CD4-positive, alpha-beta T cell treated with Interleukin-4 for 4 hours (primary cell): ENCODE measurements at regions not wholly inside any gene's neighbourhood (a gene's known extent, or its start where the extent isn't known, plus 50 kb on each side); places are given as distances from the start of the nearest gene placed in this dataset.

Source experiments
- DNase-seq: peaks from one replicate; pipeline ENCODE4 v3.0.0-alpha.2; 2020

DNA sequence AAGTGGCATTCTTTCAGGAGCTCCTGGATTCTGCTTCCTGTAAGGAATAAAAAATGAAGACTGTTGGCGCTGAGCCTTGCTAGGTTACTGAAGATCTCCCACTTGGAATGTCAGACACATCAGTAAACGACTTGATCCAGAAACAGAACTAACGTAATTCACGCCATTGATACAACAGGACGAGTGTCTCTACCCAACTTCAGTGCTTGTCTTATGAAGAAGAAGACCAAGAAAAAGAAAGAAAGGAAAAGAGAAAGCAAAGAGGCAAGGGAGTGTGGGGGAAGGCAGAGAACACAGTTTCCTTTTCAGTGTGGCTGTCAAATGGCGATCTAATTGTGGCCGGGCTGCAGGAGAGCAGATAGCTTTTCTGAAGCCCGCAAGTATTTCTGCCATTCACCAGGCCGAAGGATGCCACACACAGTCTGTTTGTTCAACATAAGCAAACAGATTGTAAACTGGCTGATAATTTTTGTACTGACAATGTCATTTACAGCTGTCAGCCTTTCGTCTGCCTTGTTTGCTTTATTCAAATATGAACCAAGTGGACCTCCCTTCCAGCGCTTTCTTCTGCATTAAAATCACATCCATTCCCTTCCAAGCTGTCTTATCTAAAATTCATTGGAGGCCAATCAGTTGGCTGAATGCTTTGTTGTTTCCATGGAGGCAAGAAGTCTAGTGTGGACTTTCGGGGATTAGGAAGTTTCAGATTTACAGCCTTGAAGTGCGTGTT, 180.6 kb downstream of the FOXA2 start:
- no peak for DNase-seq

DNA sequence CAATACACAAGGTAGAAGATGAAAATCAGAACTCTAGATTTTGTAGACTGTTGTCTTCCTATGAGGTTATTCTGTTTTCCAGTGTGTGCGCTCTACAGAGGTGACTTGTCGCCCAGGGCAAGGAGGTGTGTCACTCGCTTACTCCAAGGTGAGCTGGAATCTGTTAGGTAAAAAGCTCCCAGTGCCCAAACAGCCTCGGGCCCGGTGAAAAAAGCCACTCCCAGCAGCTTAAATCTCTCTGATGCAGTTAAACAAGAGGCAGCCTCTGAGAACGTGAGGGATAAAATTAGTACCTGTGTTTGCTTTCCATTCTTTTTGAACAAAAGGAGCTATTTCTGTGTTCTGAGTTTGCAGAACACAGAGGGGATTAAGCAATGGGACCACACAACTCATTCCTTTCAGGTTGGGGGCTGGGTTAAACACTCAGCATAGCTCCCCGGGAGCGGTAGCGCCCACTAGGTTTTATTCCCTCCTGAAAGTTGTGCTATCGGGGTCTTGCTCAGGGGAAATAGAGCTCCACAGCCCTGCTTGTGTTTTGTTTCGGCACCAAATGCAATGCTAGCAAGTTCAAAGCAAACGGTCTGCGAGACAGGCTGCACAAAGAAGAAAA, 181.2 kb downstream of the FOXA2 start:
- DNase-seq = no peak

GRCh38 chr20:22402550-22402949, 181.8 kb downstream of the FOXA2 start:
- no peak for DNase-seq

GRCh38 chr20:22400440-22400839, 183.9 kb downstream of the FOXA2 start:
- DNase-seq = no peak

DNA sequence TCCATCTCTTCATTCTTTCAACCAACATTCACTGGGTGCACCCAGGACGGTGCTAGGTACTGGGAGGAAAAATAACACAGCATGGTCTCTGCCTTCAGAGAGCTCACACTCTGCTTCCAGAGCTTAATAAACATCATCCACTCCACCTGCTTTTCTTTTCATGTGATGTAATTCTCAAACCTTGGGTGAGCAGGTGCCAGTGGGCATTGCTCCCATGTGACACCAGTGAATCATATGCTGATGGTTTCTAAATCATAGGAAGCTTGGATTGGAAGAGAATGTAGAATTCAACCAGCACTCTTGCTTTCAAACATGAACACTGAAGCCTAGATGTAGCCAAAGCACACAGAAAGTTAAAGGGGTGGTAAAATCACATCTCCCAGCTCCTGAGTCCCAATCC, 189.8 kb downstream of the FOXA2 start:
- DNase-seq = no peak

- DNase-seq = no peak
Measured at GRCh38 chr20:22390543-22390903, 193.8 kb downstream of the FOXA2 start.

DNA sequence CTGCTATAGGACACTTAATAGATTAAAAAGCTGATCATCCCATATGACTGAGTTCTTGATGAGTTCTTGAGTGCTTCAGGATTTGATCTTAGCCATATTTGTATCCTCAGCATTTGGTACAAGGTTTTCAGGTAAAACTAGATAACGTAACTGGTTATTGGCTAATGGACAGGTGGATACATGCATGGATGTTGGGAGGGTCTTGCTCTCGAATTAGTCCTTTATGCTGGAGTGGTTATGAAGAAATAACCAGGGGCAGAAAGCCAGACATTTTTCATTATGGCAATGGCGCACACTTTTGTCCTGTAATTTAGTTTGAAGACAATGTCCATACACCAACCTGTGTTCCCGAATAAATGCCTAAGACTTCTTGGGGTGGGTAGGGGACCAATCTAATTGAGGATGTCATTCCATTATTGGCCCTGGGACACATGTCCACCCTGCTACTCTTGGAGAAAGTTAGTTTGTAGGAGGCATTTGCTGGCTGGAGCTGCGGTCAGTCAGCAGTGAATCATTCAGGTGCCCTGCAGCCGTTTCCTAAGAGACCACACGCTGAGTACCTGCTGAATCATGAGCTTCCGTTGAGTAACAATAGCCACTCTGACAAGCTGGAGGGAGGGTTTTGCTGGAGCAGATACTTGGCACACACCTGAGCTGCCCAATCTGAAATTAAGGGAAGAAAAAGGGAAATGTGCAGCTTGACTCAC, 194.4 kb downstream of the FOXA2 start:
- no peak for DNase-seq

DNA sequence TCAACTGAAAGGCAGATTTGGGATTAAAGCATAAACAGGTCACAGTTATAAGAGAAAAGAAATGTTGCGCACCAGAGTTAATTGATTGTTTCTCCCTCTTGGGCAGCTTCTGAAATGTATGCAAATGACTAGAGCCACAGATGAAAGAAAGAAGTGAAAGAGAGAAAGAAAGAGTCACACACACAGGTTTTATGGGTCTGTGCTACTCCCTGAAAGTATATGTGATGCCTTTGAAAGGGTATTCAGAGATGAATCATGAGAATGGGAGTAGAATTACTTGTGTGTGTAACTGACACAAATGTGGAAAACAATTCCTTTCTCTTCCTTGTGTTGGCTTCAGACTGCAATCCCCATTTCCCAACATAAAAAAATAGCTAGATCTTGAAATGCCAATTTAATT, 196.9 kb downstream of the FOXA2 start:
- no peak for DNase-seq

DNA sequence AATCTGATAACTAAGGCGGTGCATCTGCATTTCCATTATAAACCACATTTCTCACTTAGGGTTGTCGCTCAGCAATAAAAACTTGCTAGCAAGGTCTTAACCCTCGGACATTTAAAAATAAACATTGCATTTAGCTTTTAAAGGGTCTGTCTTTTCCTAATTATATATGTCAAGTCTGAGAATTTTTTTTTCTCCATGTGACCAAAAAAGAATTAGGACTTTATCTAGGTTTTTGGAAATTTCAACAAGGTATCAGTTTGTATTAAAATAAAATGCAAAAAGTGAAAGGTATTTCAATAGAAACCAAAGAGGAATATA, 198.1 kb downstream of the FOXA2 start:
- DNase-seq = no peak

DNA sequence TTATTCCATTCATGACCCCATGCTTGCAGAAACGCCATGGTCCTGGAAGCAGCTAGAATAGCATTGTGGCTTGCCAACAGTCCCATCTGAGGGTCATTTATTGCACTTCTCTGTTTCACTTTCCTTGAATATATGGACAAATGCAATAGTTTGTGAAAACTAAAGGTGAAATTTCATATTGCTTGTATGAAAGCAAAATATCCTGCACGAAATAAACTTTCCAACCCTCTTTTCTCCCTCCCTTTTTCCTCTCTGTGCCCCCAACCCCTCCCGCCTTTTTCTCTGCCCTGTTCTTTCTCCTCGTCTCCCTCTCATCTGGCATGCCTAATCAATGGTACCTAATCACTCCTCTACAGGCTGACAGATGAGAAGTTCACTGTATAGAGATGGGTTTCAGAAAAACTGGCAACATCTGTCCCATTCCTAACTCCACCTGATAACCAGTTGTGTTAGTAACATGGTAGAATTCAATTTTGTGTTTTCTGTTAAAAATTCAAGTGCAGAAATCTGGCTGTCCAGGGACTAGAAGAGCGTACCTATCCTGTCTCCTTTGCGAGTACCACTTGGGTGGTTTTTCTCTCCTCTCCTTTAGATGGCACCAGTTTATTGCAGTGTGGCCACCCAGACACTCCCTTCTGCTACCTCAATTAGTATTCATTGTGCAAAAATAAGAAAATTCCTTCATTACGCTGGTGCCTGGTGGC, 198.6 kb downstream of the FOXA2 start:
- DNase-seq = no peak

DNA sequence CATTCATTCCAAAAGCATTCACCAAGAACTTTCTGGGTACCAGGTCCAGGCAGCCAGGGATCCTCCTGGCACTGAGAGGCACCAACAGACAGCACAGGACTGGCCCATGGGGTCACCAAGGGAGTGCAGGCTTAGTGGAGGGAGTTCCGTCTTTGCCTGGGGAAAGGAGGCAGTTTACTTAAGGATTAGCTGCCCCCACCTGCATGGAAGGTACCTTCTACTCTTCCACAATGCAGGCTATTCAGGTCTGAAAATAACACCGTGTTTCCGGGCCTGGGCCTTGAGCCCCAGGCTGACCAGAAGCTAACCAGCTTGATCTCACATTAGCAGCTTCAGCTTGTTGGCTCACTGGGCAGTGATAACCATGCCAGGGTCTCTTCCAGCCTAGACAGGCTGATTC, 199.4 kb downstream of the FOXA2 start:
- DNase-seq = no peak

GRCh38 chr20:22383156-22383555, 201.2 kb downstream of the FOXA2 start:
- DNase-seq = no peak

DNA sequence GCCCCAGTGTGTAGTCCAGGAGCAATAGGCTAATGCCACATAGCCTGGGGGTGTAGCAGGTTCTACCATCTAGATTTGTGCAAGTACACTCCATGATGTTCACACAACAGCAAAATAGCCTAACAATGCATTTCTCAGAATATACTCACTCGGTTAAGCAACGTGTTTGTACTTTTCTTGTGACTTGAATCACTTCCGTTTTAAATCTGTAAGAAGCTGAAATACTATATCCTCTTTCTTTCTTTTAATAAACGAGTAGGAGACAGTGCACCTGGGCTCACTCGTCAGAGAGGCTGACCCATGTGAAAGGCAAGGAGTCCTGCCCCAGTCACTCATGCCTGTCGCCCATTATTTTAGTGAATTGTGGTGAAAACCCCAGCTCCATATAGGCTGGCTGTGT, 201.6 kb downstream of the FOXA2 start:
- DNase-seq = no peak

- no peak for DNase-seq
Measured at GRCh38 chr20:22381812-22382416, 202.5 kb downstream of the FOXA2 start.

DNA sequence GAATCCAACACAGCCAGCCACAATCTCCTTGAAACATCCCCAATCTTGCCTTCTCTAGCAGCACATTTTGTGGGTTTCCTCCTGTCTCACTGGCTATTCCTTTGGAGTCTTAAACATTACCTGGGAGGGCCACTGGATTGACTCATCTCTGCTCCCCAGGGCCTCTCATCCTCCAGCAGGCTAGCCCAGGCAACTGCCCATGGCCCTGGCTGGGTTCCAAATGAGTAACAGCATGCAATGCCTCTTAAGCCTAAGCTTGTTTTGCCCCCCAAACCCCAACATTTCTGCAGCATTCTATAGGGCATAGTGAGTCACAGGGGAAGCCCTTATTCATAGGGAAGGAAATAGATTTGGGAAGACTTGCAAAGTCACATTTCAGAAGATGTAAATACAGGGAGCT, 204.9 kb downstream of the FOXA2 start:
- DNase-seq = no peak

- DNase-seq = no peak
Measured at GRCh38 chr20:22374678-22375590, 209.4 kb downstream of the FOXA2 start.

DNA sequence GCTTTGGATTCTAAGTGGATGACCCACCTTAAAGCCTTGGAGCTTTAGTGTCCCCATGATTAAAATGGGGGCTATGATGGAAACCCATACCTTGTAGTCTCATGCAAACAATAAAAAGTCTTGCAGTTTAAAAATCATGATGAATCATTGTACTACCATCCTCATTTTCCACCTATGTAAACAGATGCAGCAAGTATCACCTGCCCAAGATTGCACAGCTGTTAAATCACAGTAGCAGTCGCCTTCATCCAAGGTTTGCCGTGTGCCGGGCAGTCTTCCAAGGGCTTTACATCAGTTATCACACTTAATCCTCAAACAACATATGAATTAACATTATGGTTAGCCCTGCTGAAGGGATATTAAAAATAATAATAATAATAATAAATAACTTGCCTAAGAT, 210.3 kb downstream of the FOXA2 start:
- DNase-seq = no peak

GRCh38 chr20:22373164-22373895, 211.0 kb downstream of the FOXA2 start:
- no peak for DNase-seq

DNA sequence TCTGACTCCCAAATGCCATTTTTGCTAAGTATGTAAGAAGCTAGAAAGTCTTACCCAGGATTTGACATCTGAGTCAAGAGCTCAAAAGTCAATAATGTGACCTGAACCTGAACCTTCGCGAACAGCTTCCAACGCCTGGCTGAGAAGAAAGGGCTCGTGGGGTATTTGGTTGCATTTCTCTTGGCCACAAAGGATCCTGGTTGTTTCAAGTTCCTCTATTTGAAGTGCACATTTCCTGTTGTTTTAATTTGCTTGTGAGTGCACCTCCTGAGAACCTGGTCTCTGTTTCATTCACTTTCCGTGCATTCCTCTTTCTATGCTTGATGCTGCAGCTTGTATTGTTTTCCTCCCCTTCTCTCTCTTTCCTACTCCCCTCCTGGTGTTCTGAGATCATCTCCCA, 212.5 kb downstream of the FOXA2 start:
- no peak for DNase-seq

DNA sequence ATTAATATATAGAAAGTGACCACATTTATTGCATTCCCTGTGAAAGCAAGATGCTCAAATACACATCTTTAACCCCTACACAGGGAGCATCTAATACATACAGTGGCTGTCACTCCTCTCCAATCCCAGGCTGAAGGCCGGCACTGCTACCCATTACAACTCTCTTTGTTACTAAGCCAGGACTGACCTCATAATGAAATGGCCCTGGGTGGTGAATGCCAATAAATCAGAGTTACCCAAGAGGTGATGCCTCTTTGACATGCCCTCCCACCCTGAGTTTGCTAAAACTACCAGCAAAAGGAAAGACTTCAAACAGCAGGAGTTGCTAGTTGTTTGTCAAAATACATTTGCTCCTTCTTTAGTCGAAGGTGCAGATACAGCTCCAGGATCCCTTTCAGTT, 214.2 kb downstream of the FOXA2 start:
- no peak for DNase-seq

DNA sequence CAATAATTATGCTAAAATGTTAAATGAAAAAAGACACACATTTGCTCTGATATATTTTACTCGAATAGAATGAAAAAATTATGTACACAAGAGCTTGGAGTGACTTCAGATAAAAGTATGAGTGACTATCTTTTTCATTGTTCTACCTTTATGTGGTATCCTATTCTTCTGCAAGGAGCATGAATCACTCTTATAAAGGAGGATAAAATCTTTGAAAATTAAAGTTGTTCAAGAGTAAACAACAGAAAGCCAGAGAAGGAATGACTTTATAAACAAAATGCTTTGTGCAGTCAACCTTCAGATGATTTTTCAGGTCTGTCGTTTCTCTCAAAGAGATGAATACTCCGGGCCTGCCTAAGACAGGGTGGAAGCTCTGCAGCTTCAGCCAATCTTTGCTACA, 215.3 kb downstream of the FOXA2 start:
- DNase-seq = no peak

DNA sequence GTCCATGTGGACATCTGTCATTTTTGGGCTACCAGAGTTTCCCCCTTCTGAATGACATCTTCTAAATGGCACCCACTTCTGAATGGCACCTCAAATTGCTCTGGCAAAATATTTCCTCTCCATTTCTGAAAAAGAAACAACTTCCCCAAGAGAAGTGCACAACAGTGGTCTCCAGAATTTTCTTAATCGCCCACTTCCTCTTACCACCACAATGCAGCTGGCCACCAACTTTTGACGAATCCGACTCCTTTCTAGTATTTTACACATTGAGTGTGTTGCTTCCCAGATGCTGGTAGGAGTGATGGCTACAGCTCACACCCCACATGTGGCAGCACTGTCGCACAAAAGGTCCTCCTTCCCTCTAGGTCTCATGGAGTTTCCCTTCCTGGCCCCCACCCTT, 216.1 kb downstream of the FOXA2 start:
- no peak for DNase-seq
